ENCODE measurements at regions not wholly inside any gene's neighbourhood (a gene's known extent, or its start where the extent isn't known, plus 50 kb on each side); places are given as distances from the start of the nearest gene placed in this dataset.

DNA sequence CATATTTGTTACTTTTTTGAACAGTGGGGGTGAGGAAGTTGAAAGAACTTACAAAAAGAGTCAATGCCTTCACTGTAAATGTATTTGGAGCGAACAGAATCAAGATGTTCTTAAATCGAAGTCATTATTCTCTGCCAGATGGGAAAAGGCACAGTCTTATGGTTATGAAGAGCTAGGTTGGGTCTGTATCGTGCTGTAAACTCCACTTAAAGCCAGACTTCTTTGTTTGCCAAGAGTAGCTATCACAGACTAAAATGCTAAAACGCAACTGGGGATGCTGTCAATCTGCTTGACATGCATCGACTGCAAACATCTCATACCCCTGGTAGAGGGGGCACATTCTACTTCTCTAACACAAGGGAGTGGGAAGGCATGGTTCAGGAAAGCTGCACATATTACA lies 160.4 kb downstream of the DACT1 start:
- no peaks in the 10 kb centered on the region for H3K27me3 ChIP-seq (ENCODE audit: control insufficient read depth, insufficient read depth, low read length, poor library complexity, severe bottlenecking)
- no peak overlapping the region for H3K27ac Mint-ChIP-seq
- H3K4me1 Mint-ChIP-seq = no peaks in the 10 kb centered on the region
- H3K9ac ChIP-seq (ENCODE audit: extremely low read depth, low read length, poor library complexity, severe bottlenecking) = no peak overlapping the region
- no peak for TF ChIP-seq CTCF (conservative IDR thresholded peaks at IDR 0.05)
- H3K36me3 Mint-ChIP-seq (ENCODE audit: low read depth) = no peaks in the 10 kb centered on the region
- H3K27ac ChIP-seq (ENCODE audit: low read depth, low read length) = no peak overlapping the region
- WGBS, 2 experiments (ENCODE audit: insufficient coverage in 1 of 2, insufficient read length in 1 of 2) = 92 to 97% methylated on average over 4 to 5 of the region's 5 CpGs
- H3K4me1 ChIP-seq (ENCODE audit: control insufficient read depth, insufficient read depth, low read length) = no peaks in the 10 kb centered on the region
- H3K4me3 ChIP-seq (ENCODE audit: low read length) = no peak overlapping the region
- peaks cover 6% of the 10 kb centered on the region for H3K9me3 Mint-ChIP-seq
- peaks cover 2% of the 10 kb centered on the region for H3K27me3 Mint-ChIP-seq (ENCODE audit: insufficient read depth)
- no peak for DNase-seq
- no peak overlapping the region for H3K4me3 Mint-ChIP-seq
- no peaks in the 10 kb centered on the region for H3K9me3 ChIP-seq (ENCODE audit: control insufficient read depth, low read length)
- no peaks in the 10 kb centered on the region for H3K36me3 ChIP-seq (ENCODE audit: control insufficient read depth, insufficient read depth, low read length)

DNA sequence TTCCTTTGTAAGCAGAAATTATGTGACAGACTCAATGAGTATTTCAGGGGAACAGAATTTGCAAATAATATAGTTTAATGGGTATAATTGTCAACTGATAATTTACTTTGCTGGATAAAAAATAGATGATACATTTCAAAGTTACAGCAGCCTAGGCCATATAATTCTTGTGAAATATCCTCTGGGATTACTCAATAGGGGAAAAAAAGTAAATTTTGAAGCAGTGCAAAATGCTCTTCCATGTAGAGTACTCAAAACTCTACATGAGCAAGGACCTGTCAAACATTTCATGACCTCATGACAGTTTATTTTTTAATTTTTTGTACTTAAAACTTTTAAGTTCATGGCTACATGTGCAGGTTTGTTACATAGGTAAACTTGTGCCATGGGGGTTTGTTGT lies 163.3 kb downstream of the DACT1 start:
- Mint-ChIP-seq H3K4me3 (no peak overlapping the region), H3K36me3 (ENCODE audit: low read depth) (no peaks in the 10 kb centered on the region), H3K9me3 (peaks cover 6% of the 10 kb centered on the region), H3K27me3 (ENCODE audit: insufficient read depth) (peaks cover 6% of the 10 kb centered on the region), H3K4me1 (no peaks in the 10 kb centered on the region), H3K27ac (no peak overlapping the region)
- no peak overlapping the region for H3K4me3 ChIP-seq (ENCODE audit: low read length)
- no peaks in the 10 kb centered on the region for H3K4me1 ChIP-seq (ENCODE audit: control insufficient read depth, insufficient read depth, low read length)
- no peak overlapping the region for H3K27ac ChIP-seq (ENCODE audit: low read depth, low read length)
- no peak for TF ChIP-seq CTCF (conservative IDR thresholded peaks at IDR 0.05)
- DNase-seq = no peak
- H3K27me3 ChIP-seq (ENCODE audit: control insufficient read depth, insufficient read depth, low read length, poor library complexity, severe bottlenecking) = no peaks in the 10 kb centered on the region
- H3K36me3 ChIP-seq (ENCODE audit: control insufficient read depth, insufficient read depth, low read length) = no peaks in the 10 kb centered on the region
- no peak overlapping the region for H3K9ac ChIP-seq (ENCODE audit: extremely low read depth, low read length, poor library complexity, severe bottlenecking)
- H3K9me3 ChIP-seq (ENCODE audit: control insufficient read depth, low read length) = no peaks in the 10 kb centered on the region

DNA sequence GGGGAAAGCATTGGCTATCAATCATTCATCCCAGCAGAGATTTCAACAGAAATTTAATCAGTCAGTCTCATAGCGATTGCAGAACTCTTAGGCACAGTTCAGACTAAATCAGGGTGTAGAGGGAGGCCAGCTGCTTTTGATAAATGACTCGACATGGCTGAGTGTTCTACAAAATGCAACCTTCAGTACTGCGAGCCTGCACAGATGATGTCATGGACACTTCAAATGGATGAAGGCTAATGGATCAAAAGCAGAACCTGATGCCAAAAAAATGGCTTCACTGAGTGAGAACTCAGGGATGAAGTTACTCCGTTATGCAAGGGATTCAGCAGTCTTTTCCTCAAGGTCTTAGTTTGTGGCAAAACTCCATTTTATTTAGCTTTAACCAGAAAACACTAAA lies 167.3 kb downstream of the DACT1 start:
- no peak for TF ChIP-seq CTCF (conservative IDR thresholded peaks at IDR 0.05)
- Mint-ChIP-seq H3K4me1 (peaks cover 2% of the 10 kb centered on the region), H3K4me3 (no peak overlapping the region), H3K9me3 (peaks cover 6% of the 10 kb centered on the region), H3K36me3 (ENCODE audit: low read depth) (no peaks in the 10 kb centered on the region), H3K27me3 (ENCODE audit: insufficient read depth) (peaks cover 8% of the 10 kb centered on the region), H3K27ac (no peak overlapping the region)
- no peaks in the 10 kb centered on the region for H3K9me3 ChIP-seq (ENCODE audit: control insufficient read depth, low read length)
- no peak overlapping the region for H3K4me3 ChIP-seq (ENCODE audit: low read length)
- no peaks in the 10 kb centered on the region for H3K4me1 ChIP-seq (ENCODE audit: control insufficient read depth, insufficient read depth, low read length)
- no peak overlapping the region for H3K27ac ChIP-seq (ENCODE audit: low read depth, low read length)
- H3K27me3 ChIP-seq (ENCODE audit: control insufficient read depth, insufficient read depth, low read length, poor library complexity, severe bottlenecking) = no peaks in the 10 kb centered on the region
- 94 to 95% methylated on average over 4 of the region's 4 CpGs for WGBS, 2 experiments (ENCODE audit: insufficient coverage in 1 of 2, insufficient read length in 1 of 2)
- H3K36me3 ChIP-seq (ENCODE audit: control insufficient read depth, insufficient read depth, low read length) = no peaks in the 10 kb centered on the region
- no peak for DNase-seq
- H3K9ac ChIP-seq (ENCODE audit: extremely low read depth, low read length, poor library complexity, severe bottlenecking) = no peak overlapping the region

Data from endodermal cell (in vitro differentiated cells).